PC-9 (cell line): ENCODE measurements at regions not wholly inside any gene's neighbourhood (a gene's known extent, or its start where the extent isn't known, plus 50 kb on each side); places are given as distances from the start of the nearest gene placed in this dataset.
"Not testable (repeated sequence)": the region's sequence is repeated elsewhere in the genome, so short reads cannot be mapped to it uniquely, and the experiment has no call there.

ENCODE experiments used
- BruUV-seq: library from RNA; stranded (reverse); fragments of 400-500 nt; replicated peaks from 2 replicates; lab custom pipeline; 2021; lab: Mats Ljungman, UMichigan
- CTCF ChIA-PET: fragments of 300-600 bp; sonication (Branson Sonifier 250); formaldehyde crosslinking; loops from one replicate; lab custom pipeline; 2022; ENCODE audit warnings: antibody characterized with exemption; lab: Charles Lee
- POLR2A ChIA-PET: fragments of 300-600 bp; sonication (Branson Sonifier 250); formaldehyde crosslinking; loops from one replicate; lab custom pipeline; 2022; ENCODE audit warnings: antibody characterized with exemption; ENCODE audit not compliant: unreplicated experiment; lab: Charles Lee
- DNase-seq, 2 experiments: peaks; one replicate each; pipeline versions ENCODE4 v3.0.0 to v3.0.0-alpha.2; 2015 to 2022; ENCODE audit warnings: mixed read lengths in 1 of 2
- H2AFZ ChIP-seq: fragments of 200-600 bp; sonication (generic); 2 replicates; pipeline ENCODE4 v1.8.1; 2017; ENCODE audit warnings: antibody characterized with exemption
- H3F3A ChIP-seq: fragments of 200-600 bp; sonication (generic); 2 replicates; pipeline ENCODE4 v1.8.1; 2017; ENCODE audit warnings: antibody characterized with exemption, mild to moderate bottlenecking, low read depth; ENCODE audit not compliant: insufficient read depth
- H3K27ac ChIP-seq: fragments of 200-600 bp; sonication (generic); 2 replicates; pipeline ENCODE4 v1.6.1; 2016; ENCODE audit warnings: mixed run types
- H3K27me3 ChIP-seq: fragments of 200-600 bp; sonication (generic); 2 replicates; pipeline ENCODE4 v1.6.1; 2016; ENCODE audit warnings: low read depth, mixed run types; ENCODE audit not compliant: insufficient read depth
- H3K36me3 ChIP-seq: fragments of 200-600 bp; sonication (generic); 2 replicates; pipeline ENCODE4 v1.6.1; 2016; ENCODE audit warnings: low read depth, mixed run types
- H3K4me1 ChIP-seq: fragments of 200-600 bp; sonication (generic); replicated peaks from 2 replicates; pipeline ENCODE4 v1.6.1; 2016; ENCODE audit warnings: mixed run types; ENCODE audit not compliant: insufficient read depth
- H3K4me2 ChIP-seq: fragments of 200-600 bp; sonication (generic); 2 replicates; pipeline ENCODE4 v1.6.1; 2017; ENCODE audit warnings: mixed run types
- H3K4me3 ChIP-seq: fragments of 200-600 bp; sonication (generic); 2 replicates; pipeline ENCODE4 v1.6.1; 2016; ENCODE audit warnings: mixed run types
- H3K79me2 ChIP-seq: fragments of 200-600 bp; sonication (generic); 2 replicates; pipeline ENCODE4 v1.6.1; 2017; ENCODE audit warnings: low read depth, mixed run types
- H3K9me2 ChIP-seq: fragments of 200-600 bp; sonication (generic); 2 replicates; pipeline ENCODE4 v1.8.1; 2017; ENCODE audit warnings: mild to moderate bottlenecking; ENCODE audit not compliant: insufficient read depth
- H3K9me3 ChIP-seq: fragments of 200-600 bp; sonication (generic); 2 replicates; pipeline ENCODE4 v1.8.1; 2016; ENCODE audit warnings: low read depth; ENCODE audit not compliant: insufficient read depth
- H4K20me1 ChIP-seq: fragments of 200-600 bp; sonication (generic); 2 replicates; pipeline ENCODE4 v1.8.1; 2017; ENCODE audit not compliant: insufficient read depth
- EZH2 ChIP-seq: fragments of 200-600 bp; sonication (generic); IDR thresholded peaks from 2 replicates; pipeline ENCODE4 v1.8.0; 2017; ENCODE audit warnings: antibody characterized with exemption, low read depth
- intact Hi-C: fragments of 100-400 bp; cut with micrococcal nuclease; formaldehyde crosslinking; loops from one replicate; pipeline ENCODE4 v1.10.0; 2022; ENCODE audit not compliant: unreplicated experiment
- TF ChIP-seq, protein P1 (sequence below): fragments of 200-600 bp; sonication (generic); conservative IDR thresholded peaks from 2 replicates; pipeline ENCODE4 v1.6.1; 2017; ENCODE audit warnings: mixed run types, antibody characterized with exemption, mild to moderate bottlenecking, moderate library complexity

- TF ChIP-seq EZH2: no peak
- TF ChIP-seq, protein P1, sequence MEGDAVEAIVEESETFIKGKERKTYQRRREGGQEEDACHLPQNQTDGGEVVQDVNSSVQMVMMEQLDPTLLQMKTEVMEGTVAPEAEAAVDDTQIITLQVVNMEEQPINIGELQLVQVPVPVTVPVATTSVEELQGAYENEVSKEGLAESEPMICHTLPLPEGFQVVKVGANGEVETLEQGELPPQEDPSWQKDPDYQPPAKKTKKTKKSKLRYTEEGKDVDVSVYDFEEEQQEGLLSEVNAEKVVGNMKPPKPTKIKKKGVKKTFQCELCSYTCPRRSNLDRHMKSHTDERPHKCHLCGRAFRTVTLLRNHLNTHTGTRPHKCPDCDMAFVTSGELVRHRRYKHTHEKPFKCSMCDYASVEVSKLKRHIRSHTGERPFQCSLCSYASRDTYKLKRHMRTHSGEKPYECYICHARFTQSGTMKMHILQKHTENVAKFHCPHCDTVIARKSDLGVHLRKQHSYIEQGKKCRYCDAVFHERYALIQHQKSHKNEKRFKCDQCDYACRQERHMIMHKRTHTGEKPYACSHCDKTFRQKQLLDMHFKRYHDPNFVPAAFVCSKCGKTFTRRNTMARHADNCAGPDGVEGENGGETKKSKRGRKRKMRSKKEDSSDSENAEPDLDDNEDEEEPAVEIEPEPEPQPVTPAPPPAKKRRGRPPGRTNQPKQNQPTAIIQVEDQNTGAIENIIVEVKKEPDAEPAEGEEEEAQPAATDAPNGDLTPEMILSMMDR: no peak
- intact Hi-C loops: no loop called here
- Histone ChIP-seq H3K27ac (no peak overlapping the region), H2AFZ (no peak overlapping the region), H3K9me3 (no peaks in the 10 kb centered on the region), H3K4me3 (no peak overlapping the region), H3K9me2 (no peaks in the 10 kb centered on the region), H3F3A (no peaks in the 10 kb centered on the region), H3K79me2 (no peaks in the 10 kb centered on the region), H3K36me3 (no peaks in the 10 kb centered on the region), H4K20me1 (no peaks in the 10 kb centered on the region), H3K4me1 (no peaks in the 10 kb centered on the region), H3K4me2 (no peak overlapping the region), H3K27me3 (peaks cover 10% of the 10 kb centered on the region; the same call in 1 of the 2 replicates)
- BruUV-seq: no TSS peak
- CTCF ChIA-PET: no interaction called here
- POLR2A ChIA-PET: no interaction called here
- no peak for DNase-seq
These were observed 59.6 kb upstream of the MAN2A1 start for GRCh38 chr5:109630093-109630492.

GRCh38 chr5:109628591-109628990, 61.1 kb upstream of the MAN2A1 start:
- ChIA-PET POLR2A (no interaction called here), CTCF (no interaction called here)
- H3K36me3 ChIP-seq: no peaks in the 10 kb centered on the region
- H3K4me3 ChIP-seq: no peak overlapping the region
- TF ChIP-seq, protein P1: no peak
- TF ChIP-seq EZH2: no peak
- H3K27me3 ChIP-seq: peaks cover 10% of the 10 kb centered on the region; the same call in 1 of the 2 replicates
- DNase-seq: no peak
- H4K20me1 ChIP-seq: no peaks in the 10 kb centered on the region
- H3F3A ChIP-seq: no peaks in the 10 kb centered on the region
- H3K9me3 ChIP-seq: no peaks in the 10 kb centered on the region
- no TSS peak for BruUV-seq
- no peak overlapping the region for H3K4me2 ChIP-seq
- intact Hi-C loops: no loop called here
- no peaks in the 10 kb centered on the region for H3K9me2 ChIP-seq
- H2AFZ ChIP-seq: no peak overlapping the region
- H3K79me2 ChIP-seq: no peaks in the 10 kb centered on the region
- H3K4me1 ChIP-seq: no peaks in the 10 kb centered on the region
- no peak overlapping the region for H3K27ac ChIP-seq

GRCh38 chr5:109621266-109621665, 68.5 kb upstream of the MAN2A1 start:
- BruUV-seq, POLR2A ChIA-PET, DNase-seq: not testable (repeated sequence)

GRCh38 chr5:109620651-109621050, 69.1 kb upstream of the MAN2A1 start:
- intact Hi-C loops: no loop called here
- POLR2A ChIA-PET: no interaction called here
- no peak overlapping the region for H3K4me2 ChIP-seq
- no peaks in the 10 kb centered on the region for H4K20me1 ChIP-seq
- CTCF ChIA-PET: no interaction called here
- no peaks in the 10 kb centered on the region for H3K27me3 ChIP-seq
- no TSS peak for BruUV-seq
- no peaks in the 10 kb centered on the region for H3F3A ChIP-seq
- TF ChIP-seq EZH2: no peak
- TF ChIP-seq, protein P1: no peak
- H3K79me2 ChIP-seq: no peaks in the 10 kb centered on the region
- H3K9me2 ChIP-seq: no peaks in the 10 kb centered on the region
- no peak overlapping the region for H3K27ac ChIP-seq
- no peak overlapping the region for H3K4me3 ChIP-seq
- no peaks in the 10 kb centered on the region for H3K4me1 ChIP-seq
- H2AFZ ChIP-seq: no peak overlapping the region
- DNase-seq: no peak
- no peaks in the 10 kb centered on the region for H3K36me3 ChIP-seq
- no peaks in the 10 kb centered on the region for H3K9me3 ChIP-seq

More at GRCh38 chr5:109621266-109621665, 68.5 kb upstream of the MAN2A1 start:
- H3K4me1 ChIP-seq, H4K20me1 ChIP-seq, intact Hi-C loops, H3K27ac ChIP-seq, H3K79me2 ChIP-seq, H3K36me3 ChIP-seq, CTCF ChIA-PET, H3F3A ChIP-seq, H3K9me3 ChIP-seq, H2AFZ ChIP-seq, H3K4me2 ChIP-seq, H3K4me3 ChIP-seq, H3K9me2 ChIP-seq, H3K27me3 ChIP-seq: not testable (repeated sequence)
